K562 (cell line): ENCODE measurements at regions not wholly inside any gene's neighbourhood (a gene's known extent, or its start where the extent isn't known, plus 50 kb on each side); places are given as distances from the start of the nearest gene placed in this dataset.

Experiments
- CTCF ChIP-seq, 3 experiments: IDR thresholded peaks in 2 of 3; conservative IDR thresholded peaks in 1 of 3; 2 replicates each; pipeline ENCODE4 v1.5.1; 2011 to 2012; ENCODE audit warnings: low read length in 3 of 3, mild to moderate bottlenecking in 3 of 3, control low read depth in 2 of 3, improper control_type of control experiment in 1 of 3, inconsistent platforms in 1 of 3, low read depth in 1 of 3, mixed read lengths in 1 of 3, moderate library complexity in 1 of 3; ENCODE audit not compliant: insufficient read depth in 2 of 3
- DEAF1 ChIP-seq: fragments of 450-650 bp; formaldehyde crosslinking; IDR thresholded peaks from 2 replicates; pipeline ENCODE4 v1.4.0; 2020; ENCODE audit warnings: mild to moderate bottlenecking, moderate library complexity
- JUND ChIP-seq, 2 experiments: IDR thresholded peaks; 2 replicates in 1 of 2; 3 replicates in 1 of 2; pipeline ENCODE4 v1.6.1; 2011; ENCODE audit warnings: borderline replicate concordance in 2 of 2, low read depth in 2 of 2, low read length in 2 of 2, improper control_type of control experiment in 1 of 2, missing biosample characterization in 1 of 2, missing genetic modification characterization in 1 of 2, missing genetic modification reagents in 1 of 2
- ZSCAN29 ChIP-seq: fragments of 450-650 bp; IDR thresholded peaks from 2 replicates; pipeline ENCODE4 v1.6.1; 2017

- TF ChIP-seq DEAF1 (CRISPR knock-in tag) (no peak), ZSCAN29 (no peak), CTCF (IDR thresholded peaks at IDR 0.05 in 2 of 3, conservative IDR thresholded peaks at IDR 0.05 in 1 of 3; ENCODE audit: insufficient read depth in 2 of 3, low read depth in 1 of 3, low read length in 3 of 3) (no peak), JUND (IDR thresholded peaks at IDR 0.05; ENCODE audit: borderline replicate concordance, low read depth, low read length) (no peak), JUND (tag; IDR thresholded peaks at IDR 0.05; ENCODE audit: borderline replicate concordance, low read depth, low read length) (no peak)
These were observed 340.0 kb downstream of the CCDC85A start for GRCh38 chr2:56523816-56524215.
